ENCODE measurements at regions not wholly inside any gene's neighbourhood (a gene's known extent, or its start where the extent isn't known, plus 50 kb on each side); places are given as distances from the start of the nearest gene placed in this dataset.
A peak's percentile ranks its signal among the peaks of the same experiment; 100 is the strongest.

DNA sequence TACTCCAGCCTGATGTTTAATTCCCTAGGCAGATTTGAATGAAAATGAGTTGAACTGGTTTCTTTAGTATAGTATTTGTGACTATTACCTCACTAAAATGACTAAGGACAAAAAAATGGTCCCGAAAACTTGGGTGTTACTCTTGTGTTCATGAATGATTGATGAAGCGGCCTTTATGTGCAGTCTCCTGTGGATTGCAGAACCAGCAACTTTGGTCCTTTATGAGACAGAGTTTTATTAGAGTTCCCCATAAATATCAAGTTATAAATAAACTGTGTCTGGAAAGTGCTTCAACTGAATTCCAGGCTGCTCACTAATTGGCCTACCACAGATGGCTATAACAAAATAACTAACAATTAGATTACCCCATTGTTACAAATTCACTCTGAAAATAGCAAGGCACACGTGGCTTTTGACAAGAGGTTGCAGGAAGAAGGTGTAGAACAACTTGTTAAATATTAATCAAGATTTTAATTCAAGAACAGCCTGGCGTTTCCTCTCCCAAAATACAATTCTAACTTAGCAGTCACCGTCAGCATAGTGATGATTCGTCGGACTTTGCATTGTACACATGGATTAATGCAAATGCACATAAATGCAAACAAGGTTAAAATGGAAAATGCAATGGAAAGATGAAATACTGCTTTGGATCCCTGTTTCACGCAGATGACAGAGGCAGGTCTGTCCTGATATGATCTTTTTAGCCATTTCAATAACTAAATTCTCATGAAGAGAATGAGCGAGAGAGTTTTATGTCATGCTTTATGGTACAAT is 567.3 kb upstream of the ZNF717 start:
- DNase-seq, result no peak

DNA sequence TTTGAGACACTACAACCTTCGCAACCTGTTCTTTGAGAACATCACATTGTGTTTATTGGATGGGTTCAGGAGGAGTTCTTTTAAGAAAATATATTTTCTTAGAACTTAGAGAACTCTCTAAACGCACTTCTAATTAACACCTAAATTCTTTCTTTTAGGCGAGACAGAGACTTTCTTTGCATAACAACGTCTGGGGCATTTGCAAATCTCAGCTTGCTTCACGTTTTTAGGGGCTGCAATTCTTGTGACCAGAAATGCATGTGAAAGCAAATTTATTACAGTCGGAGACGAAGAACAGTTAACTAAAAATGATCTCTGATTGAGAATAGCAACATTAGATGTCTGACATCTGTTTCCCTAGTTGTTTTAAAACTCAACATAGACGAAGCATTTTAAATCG is 568.3 kb upstream of the ZNF717 start:
- DNase-seq, result no peak

DNA sequence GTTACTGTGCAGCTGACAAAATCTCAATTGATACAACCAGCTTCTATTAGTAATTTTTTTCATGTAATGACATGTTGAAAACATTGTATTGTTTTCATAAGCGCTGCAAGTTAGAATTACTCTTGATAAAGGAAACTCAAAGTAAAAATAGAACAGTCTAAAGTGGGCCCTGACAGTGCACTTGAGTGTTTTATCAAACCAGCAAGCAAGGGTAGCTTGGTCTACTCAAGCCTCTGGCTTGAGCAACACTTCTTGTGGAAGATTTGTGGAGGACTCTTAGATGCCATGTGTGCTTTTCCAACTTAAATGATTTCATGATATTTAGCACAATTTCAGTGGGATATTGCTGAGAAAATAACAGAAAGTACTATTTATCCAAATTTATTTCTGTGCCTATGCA is 575.7 kb upstream of the ZNF717 start:
- no peak for DNase-seq

DNA sequence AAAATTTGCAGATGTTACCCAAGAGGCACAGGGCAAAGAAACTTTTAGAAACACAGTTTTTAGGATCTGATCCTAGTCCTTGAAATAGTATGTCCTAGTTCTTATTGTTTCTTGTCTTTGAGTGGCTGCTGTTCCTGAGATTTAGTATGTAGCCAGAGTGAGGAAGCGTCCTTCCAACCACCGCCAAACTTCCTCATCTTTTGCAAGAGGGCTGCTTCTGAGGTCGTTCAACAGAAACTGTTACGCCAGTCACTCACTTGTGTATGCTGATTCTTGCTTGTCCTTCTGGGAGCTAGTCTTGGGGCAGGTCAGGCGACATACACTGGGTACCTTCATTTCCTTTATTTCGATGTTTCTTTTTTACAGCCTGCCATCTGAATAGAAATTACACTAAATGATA is 577.3 kb upstream of the ZNF717 start:
- DNase-seq, result no peak

DNA sequence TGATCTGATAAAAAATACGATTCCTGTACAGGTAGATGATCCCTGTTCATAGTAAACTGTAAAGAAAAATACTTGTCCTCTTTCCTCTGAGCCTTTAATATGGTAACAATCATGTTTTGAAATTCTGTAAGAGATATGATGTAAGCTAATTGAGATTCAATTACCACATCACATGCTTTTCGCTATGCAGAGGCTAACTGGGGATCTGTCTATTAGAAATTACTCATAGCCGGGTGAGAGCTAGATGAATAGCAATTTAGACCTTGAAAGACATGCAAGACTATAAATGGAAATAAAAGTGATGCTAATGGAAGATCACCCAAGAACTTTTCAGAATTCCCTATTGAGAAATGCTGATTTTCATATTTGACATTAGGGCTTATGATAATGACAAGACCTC is 579.9 kb upstream of the ZNF717 start:
- DNase-seq, result peak; percentile 19

DNA sequence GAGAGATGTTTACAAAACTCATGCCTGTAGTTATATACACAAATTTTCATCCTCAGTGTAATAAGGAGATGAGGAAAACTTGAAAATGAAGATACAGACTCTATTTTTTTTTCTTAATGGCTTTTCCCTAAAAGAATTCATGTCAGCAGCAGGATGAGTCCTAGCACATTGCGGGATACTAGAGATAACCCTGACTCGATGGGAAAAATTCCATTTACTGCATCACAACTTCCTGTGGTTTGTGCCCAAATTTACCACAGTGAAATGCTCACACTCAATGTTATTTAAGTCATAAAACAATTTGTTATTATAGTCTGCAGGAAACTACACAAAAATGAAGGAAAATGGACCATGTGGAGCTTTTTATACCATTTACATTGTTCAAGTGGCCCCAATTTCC is 581.9 kb upstream of the ZNF717 start:
- peak; percentile 76 for DNase-seq

DNA sequence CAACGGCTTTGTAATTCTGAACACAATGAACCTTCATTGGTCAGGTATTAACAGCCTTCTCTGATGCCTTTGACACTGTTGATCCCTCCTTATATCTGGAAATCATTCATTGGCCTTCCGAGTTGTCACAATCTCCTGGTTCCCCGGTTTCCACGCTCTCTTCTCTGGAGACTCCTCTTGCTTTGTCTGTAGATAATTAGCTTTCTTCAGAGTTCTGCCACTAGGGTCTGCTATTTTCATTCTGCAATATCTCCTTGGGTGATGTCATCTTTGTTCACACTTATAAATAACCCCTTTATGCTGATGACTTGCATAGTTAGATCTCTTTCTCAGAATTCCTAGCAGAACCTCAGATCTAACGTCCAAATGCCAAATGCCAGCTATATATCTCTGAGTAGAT is 583.8 kb upstream of the ZNF717 start:
- peak; percentile 51 for DNase-seq

DNA sequence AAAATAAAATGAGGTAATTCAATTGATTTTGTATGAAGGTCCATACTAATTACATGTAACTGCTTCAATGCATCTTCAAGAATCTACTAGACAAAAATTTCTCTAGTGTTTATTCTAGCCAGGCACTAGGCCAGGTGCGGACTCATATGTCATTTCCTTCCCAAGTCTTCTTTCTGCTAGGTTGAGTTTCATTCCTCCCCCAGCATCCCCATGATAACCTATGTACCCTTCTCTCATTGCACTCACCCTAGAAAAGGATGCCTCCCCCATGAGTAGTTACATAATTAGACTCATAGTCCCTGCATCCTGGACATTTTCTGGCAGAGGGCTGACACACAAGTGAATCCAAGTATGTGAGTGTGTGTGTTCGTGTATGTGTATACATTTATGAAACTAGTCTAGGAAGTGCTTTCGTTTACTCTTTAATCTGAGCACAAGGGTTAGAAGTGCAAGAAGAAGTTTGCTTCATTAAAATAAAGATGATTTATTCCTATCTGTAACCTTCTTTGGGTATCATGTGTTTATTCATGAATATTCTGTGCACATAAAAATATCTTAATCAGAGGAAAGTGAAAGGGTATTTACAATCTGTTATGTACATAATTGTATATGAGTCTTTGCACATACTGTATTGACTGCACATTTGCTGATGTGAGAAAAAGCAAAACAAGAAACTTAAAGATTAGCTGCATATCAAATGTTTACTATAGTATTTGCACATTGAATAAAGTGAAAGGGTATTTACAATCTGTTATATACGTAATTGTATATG is 585.6 kb upstream of the ZNF717 start:
- DNase-seq, result no peak

DNA sequence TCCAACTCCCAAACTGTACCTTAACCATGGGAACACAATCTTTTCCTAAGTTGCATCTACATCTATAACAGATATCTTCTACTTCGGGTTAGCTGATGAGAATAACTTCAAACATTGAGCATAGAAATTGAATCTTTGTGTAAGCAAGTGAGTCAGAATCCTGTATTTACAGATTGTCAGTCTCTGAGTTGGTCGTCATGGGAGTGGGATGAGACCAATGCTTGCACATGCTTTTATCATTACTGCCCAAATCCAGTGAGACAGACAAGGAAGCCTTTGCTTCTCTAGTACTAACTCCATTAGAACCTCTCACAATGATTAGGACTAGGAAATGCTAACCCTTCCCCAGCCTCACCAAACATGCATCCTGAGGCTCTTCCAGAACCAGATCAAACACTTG is 587.1 kb upstream of the ZNF717 start:
- DNase-seq, result no peak

DNA sequence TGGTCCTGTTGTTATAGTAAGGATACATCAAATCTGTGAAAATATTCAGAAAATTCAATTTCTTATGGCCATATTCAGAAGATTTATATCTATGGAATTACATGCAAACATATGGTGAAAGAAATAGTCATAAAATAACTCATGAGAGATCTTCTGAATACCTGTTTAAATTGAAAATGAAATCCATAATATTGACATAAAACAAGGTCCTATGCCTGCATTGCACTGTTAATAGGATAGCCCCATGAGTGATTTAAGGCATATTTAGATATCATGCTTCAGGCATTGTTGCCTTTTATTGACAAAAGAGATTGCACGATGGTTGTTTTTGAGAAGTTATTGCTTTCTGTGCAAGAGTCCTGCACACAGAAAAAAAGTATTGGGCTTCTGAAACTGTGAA is 591.7 kb upstream of the ZNF717 start:
- DNase-seq, result no peak

DNA sequence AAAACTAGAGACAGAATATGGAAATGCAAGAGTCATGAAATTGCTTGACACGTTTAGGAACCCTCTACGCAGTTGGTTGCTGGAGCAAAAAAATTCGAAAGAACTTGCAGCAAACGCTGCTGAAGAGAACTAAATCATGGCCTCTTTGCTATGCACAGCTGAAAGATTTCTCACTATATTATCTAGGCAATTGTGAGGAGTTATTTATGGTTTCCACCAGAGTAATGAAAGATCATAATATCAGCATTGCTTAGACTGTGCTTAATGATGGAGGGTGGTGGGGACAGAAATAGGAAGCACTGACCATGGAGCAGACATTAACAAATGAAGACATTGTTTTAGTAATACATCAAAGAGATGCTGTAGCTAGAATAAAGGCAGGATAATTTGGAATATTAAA is 593.4 kb upstream of the ZNF717 start:
- no peak for DNase-seq

DNA sequence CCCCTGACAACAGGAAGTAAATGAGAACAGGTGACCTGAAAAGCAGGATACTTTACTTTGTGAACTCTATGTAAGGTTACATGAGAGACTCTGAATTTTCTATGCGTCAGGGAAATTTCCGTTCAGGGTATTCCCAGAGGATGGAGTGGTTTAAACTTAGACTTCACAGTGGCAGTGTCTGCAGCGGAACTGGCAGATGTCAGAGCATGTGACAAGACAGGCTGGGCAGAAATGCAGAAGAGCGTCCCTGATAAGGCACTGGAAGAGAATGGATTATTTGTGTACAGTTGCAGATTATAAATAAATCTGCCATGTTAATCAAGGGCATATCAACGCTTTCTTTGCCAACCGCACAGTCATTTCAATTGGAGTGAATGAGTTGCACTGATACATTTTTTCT is 598.4 kb upstream of the ZNF717 start:
- DNase-seq, result no peak

DNA sequence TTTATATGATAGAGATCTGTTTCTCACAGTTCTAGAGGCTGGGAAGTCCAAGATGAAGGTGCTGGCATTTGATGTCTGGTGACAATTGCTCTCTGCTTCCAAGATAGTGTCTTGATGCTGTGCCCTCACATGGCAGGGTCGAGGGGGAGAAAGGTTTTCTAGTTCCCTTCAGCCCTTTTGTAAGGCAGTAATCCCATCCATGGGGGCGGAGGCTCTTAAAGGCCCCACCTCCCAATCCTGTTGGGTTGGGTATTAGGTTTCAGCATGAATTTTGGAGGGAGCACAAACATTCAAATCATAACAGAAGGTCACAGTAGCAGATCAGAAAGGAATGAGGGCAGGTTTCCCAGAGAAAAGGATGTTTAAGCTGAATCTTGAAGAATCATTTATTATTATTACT is 601.7 kb upstream of the ZNF717 start:
- DNase-seq, result no peak

DNA sequence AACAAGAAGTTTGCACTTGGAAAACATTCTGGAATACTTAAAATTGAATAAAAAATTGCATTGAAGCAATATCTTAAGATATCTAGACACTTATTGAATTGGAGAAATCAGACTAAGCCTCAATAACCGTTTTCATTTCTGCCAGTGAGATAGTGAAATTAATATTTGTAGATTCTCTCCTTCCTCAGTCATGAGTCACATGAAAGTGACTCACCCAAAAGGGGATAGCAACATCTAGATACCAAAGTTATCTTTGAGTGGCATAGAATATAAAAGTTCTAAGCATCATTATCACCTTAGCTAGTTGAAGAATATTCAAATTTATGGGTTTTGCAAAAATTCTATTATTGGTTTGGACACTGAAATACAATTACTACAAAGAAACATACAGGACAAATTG is 614.8 kb upstream of the ZNF717 start:
- DNase-seq, result peak; percentile 3

DNA sequence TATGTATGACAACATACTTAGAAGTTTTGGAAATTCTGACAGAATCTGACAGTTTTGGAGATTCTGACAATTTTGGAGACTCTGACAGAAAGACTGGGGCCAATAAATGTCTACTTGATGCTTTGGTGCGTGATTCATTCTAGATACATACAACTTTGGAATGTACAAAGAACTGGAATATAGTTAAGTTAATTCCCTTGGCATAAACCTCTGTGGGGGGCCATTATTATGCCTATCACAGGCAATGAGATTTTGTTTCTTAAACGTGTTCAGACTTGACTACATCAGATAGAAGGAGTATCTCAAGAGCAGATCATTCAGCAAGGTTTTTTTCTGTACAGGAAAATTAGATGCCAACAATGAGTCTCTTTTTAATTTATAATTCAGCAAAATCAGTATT is 617.6 kb upstream of the ZNF717 start:
- peak; percentile 10 for DNase-seq

DNA sequence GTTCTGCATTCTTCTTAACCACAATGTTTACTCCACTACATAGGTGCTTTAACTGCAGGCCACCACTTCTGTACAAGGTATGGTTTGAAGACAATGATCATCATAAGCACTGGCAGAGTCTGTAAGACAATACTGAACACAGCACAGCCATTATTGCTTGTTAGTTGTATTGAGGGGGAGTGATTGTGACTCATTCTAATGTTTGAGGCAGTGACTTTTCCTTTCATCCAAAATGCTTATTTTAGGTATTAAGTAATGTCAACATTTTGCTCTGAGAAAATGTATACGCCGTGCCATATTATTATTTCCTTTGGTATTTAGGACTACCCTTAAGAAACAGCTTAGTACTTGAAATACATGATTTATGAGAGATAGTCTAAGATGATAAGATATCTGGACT is 618.2 kb upstream of the ZNF717 start:
- peak; percentile 43 for DNase-seq

DNA sequence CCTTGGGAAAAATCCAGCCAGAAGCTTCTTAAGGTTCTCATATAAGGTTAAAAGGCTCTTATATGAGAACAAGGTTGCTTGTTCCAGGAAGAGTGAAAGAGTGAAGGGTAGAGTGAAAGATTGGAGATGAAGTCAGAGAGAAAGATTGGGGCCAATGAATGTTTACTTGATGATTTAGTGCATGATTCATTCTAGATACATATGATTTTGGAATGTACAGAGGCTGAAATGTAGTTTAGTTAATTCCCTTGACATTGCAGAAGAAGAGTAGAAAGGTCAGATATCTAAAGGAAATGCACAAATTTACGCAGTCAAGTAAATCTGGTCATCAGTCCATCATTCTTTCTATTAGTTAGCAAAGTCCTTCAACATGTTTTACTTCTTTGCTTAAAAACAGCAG is 619.8 kb upstream of the ZNF717 start:
- peak; percentile 53 for DNase-seq

DNA sequence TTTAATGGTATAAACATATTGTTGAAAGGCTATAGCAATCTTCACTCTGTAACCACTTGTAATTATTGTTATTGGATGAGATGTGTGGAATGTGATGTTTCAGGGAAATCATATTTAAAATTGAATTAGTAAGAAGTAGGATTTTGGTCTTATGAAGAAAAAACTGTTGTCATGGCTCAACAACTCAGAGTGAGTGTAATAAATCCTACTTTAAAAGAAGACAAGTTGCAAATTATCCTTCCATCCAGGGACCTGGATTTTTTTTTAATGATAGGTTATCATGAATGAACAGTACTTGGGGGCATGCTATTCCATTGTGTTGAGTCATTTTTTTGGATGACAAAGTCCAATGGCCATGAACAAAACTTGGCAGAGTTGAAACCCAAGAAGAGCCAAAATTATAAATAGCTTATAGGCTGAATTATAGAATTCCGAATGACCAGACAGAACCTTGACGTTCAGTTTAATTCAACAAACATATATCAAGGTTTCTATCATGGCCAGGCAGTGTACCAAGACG is 625.5 kb upstream of the ZNF717 start:
- peak; percentile 40 for DNase-seq

DNA sequence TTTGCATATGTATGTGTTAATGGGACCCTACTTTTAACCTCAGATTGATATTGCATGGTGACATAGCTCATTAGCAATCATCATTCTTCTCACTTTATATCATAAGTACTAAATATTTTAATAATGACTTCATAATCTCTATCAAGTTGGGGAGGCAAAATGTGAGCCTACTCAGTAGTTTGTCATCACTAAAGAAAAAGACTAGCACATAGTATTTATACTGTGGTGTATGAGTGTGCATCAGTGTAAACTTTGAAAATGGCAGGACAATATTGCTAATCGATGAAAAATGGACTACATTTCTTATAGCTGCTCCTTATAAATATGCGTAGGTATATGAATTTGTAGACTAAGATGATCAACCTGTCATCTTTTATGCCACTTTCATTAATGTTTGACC is 624.5 kb upstream of the ROBO2 start:
- DNase-seq, result no peak

DNA sequence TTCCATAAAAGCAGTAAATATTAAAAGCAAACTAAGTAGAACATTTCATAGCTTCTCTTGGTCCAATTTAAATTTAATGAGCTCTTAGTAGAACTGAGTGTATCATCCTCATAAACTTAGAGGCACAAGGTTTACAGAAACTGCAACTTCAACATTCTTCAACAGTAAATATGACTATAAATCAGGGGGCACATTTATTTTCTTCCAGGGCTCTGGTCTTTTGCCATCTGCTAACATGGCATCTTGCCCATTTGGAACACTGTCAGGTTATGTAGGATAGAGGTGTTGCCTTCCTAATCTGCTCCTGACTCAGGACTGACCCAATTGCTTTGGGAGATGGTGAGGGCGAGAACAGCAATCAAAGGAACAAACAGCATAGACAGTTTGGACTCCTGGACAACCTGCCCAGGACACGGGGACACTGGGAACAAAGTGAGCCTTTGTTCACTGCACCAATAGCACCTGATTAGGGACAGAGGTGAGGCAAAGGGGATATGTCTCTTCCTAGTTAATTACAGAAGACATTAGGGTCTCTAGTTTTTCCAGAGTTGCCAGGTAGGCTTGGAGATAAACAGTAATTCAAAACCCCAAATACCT is 610.2 kb upstream of the ROBO2 start:
- DNase-seq, result no peak

DNA sequence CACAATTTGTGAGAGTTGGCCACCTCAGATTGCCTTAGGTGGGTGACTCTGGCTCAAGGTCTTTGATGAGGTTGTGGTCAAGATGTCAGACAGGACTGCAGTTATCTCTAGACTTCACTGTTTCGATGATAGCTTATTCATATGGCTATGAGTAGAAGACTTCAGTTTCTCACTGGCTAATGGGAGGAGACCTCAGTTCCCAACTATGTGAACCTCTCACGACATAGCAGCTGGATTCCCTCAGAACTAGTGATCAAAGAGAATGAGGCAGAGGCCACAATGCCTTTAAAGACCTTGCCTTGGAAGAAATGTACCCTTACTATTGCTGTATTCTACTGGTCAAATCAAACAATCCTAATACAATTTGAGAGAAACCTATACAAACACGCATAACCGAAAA is 607.5 kb upstream of the ROBO2 start:
- no peak for DNase-seq

DNA sequence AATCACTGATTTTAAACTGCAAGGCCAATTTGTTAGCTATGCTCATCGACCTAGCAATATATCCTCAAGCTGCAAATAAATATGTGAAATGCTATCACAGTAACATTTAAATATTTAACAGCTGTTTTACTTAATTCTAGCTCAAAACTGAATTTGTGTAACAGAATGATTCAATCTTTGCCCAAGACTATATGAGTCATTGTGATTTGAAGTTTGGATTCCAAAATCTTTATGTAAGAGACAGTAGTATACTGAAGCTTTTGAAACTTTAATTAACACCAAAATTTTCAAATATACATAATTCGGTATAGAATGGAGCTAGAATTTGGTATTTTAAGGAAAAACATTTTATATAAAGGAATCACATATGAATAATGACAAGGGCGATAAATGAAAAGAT is 603.0 kb upstream of the ROBO2 start:
- DNase-seq, result peak; percentile 48

DNA sequence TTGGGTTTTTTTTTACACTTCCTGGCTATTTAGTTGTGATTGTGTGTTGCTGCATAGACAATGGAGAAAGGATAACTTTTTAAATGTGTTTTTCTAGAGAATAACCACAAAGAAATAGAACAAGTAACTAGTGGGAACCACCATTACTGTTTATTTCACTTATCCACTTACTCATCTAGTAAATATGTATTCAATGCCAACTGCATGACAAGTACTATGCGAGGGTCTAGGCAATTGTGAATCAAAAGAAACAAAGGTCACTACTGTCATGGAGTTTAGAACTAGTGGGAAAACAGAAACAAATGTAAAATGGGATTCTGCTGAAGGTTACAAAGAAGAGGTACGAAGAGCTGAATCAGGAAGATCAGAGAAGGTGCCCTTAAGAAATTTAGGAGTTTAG is 600.9 kb upstream of the ROBO2 start:
- peak; percentile 21 for DNase-seq

DNA sequence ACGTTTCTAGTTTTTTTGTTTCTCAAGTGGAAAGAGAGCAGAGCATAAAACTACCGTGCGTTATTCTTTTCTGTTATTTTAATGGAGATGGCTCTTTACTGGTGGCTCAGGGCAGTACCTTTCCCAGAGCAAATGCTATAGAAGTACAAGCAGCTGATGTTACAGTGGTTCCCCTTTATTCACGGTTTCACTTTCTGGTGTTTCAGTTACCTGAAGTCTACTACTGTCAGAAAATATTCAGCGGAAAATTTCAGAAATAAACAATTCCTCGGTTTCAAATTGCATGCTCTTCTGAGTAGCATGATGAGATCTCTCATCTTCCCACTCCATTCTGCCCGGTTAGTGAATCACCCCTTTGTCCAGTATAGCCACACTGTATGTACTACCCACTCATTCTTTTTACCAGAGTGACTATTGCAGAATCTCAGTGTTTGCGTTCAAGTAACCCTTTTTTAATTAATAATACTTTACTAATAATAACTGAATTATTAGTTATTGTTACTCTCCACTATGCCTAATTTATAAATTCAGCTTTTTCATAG is 597.5 kb upstream of the ROBO2 start:
- no peak for DNase-seq
